HFF-Myc (cell line): ENCODE measurements at regions not wholly inside any gene's neighbourhood (a gene's known extent, or its start where the extent isn't known, plus 50 kb on each side); places are given as distances from the start of the nearest gene placed in this dataset.

ENCODE experiments used
- DNase-seq: peaks from one replicate; pipeline ENCODE4 v3.0.0-alpha.2; 2011; ENCODE audit warnings: low read depth; ENCODE audit errors: extremely low read depth
- H3K4me3 ChIP-seq: replicated peaks from 2 replicates; pipeline ENCODE4 v1.5.1; 2011; ENCODE audit warnings: low read depth, mild to moderate bottlenecking, control low read depth, low read length
- TF ChIP-seq, protein P1 (sequence below): IDR thresholded peaks from 2 replicates; pipeline ENCODE4 v1.5.1; 2012; ENCODE audit warnings: mild to moderate bottlenecking, low read depth, low read length, control low read depth; ENCODE audit errors: missing control alignments

DNA sequence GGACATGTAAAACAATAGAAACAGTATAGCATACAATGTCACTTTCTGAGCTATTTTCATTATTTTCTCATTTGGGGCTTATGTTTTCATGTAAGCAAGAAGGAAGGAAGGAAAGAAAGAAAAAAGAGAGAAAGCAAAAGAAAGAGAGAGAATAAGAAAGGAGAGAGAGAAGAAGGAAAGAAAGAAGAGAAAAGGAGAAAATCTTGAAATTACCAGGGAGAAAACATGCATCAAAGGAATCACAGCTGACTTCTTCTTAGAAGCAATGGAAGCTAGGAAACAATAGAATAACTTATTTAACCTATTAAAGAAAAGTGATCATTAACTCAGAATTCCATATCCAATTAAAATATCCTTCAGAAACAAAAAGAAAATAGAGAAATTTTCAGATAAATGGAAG lies 471.5 kb downstream of the OCA2 start:
- no peak for DNase-seq
- TF ChIP-seq, protein P1, sequence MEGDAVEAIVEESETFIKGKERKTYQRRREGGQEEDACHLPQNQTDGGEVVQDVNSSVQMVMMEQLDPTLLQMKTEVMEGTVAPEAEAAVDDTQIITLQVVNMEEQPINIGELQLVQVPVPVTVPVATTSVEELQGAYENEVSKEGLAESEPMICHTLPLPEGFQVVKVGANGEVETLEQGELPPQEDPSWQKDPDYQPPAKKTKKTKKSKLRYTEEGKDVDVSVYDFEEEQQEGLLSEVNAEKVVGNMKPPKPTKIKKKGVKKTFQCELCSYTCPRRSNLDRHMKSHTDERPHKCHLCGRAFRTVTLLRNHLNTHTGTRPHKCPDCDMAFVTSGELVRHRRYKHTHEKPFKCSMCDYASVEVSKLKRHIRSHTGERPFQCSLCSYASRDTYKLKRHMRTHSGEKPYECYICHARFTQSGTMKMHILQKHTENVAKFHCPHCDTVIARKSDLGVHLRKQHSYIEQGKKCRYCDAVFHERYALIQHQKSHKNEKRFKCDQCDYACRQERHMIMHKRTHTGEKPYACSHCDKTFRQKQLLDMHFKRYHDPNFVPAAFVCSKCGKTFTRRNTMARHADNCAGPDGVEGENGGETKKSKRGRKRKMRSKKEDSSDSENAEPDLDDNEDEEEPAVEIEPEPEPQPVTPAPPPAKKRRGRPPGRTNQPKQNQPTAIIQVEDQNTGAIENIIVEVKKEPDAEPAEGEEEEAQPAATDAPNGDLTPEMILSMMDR: no peak
- H3K4me3 ChIP-seq: no peak overlapping the region

- H3K4me3 ChIP-seq: no peak overlapping the region
- no peak for DNase-seq
- TF ChIP-seq, protein P1: no peak
Observed at GRCh38 chr15:27623560-27624305, 475.4 kb downstream of the OCA2 start.

GRCh38 chr15:27623149-27623548 lies 476.0 kb downstream of the OCA2 start:
- TF ChIP-seq, protein P1: no peak
- no peak for DNase-seq
- no peak overlapping the region for H3K4me3 ChIP-seq

DNA sequence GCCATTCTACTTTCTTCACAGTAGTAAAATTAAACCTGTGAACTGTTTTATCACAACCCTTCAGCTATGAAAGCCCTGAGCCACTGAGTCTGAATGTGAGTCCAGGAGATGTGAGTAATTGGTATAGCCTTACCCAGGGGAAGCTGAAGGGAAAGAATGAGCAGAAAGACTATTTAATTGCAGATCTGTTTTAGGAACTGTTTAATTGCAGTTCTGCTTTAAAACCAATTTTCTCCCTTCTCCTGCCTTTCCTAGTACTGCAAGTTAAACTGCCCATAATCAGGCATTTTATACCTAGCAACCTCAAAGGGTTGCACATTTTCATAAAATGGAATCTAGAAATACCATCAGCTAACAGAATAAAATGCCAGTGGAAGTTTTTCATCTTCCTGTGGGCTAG lies 476.7 kb downstream of the OCA2 start:
- no peak overlapping the region for H3K4me3 ChIP-seq
- TF ChIP-seq, protein P1: no peak
- DNase-seq: no peak

GRCh38 chr15:27619204-27619603 lies 479.9 kb downstream of the OCA2 start:
- DNase-seq: no peak
- no peak overlapping the region for H3K4me3 ChIP-seq
- TF ChIP-seq, protein P1: no peak

- TF ChIP-seq, protein P1: no peak
- no peak for DNase-seq
- H3K4me3 ChIP-seq: no peak overlapping the region
Observed at GRCh38 chr15:27617013-27617412, 482.1 kb downstream of the OCA2 start.

DNA sequence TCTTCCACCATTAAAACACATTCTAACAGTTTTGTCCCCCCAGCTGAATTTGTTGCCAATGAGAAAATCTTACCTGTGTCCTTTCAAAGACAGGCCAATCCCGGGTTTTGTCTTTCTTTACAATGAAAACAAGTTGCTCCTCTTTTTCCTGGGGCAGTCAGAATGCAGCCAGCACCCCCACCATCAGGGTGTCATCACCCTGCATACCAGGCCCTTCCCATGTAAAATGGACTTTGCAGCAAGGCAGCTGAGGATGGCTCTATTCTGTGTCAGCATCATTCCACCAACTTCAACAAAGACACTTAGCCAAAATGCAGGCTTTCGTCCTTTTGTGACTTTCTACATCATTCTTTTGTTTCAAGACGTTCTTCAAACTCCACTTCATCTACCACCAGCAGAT lies 490.9 kb downstream of the OCA2 start:
- DNase-seq: no peak
- TF ChIP-seq, protein P1: no peak
- no peak overlapping the region for H3K4me3 ChIP-seq
